A673 (cell line): ENCODE measurements at regions not wholly inside any gene's neighbourhood (a gene's known extent, or its start where the extent isn't known, plus 50 kb on each side); places are given as distances from the start of the nearest gene placed in this dataset.
"Not testable (repeated sequence)": the region's sequence is repeated elsewhere in the genome, so short reads cannot be mapped to it uniquely, and the experiment has no call there.

ENCODE experiments used
- BruUV-seq: library from RNA; stranded (reverse); fragments of 400-500 nt; replicated peaks from 2 replicates; lab custom pipeline; 2021; lab: Mats Ljungman, UMichigan
- CTCF ChIA-PET: fragments of 300-600 bp; sonication (Branson Sonifier 250); formaldehyde crosslinking; loops from one replicate; lab custom pipeline; 2022; ENCODE audit warnings: antibody characterized with exemption; lab: Charles Lee
- POLR2A ChIA-PET: fragments of 300-600 bp; sonication (Branson Sonifier 250); formaldehyde crosslinking; loops from one replicate; lab custom pipeline; 2022; ENCODE audit warnings: antibody characterized with exemption; ENCODE audit not compliant: low non-redundant PET; lab: Charles Lee
- DNase-seq: peaks from one replicate; pipeline ENCODE4 v3.0.0-alpha.2; 2015; ENCODE audit warnings: low spot score
- H3K27ac ChIP-seq: fragments of 200-600 bp; sonication (generic); 2 replicates; pipeline ENCODE4 v1.5.1; 2016; ENCODE audit warnings: mixed run types, low read depth, mild to moderate bottlenecking, mixed read lengths, antibody characterized with exemption, low read length; ENCODE audit not compliant: poor library complexity, severe bottlenecking
- H3K27me3 ChIP-seq: fragments of 200-600 bp; sonication (generic); replicated peaks from 2 replicates; pipeline ENCODE4 v1.6.1; 2017; ENCODE audit warnings: mixed run types, low read depth, mild to moderate bottlenecking, mixed read lengths, antibody characterized with exemption, low read length; ENCODE audit not compliant: insufficient read depth, poor library complexity
- H3K36me3 ChIP-seq: fragments of 200-600 bp; sonication (generic); 2 replicates; pipeline ENCODE4 v1.6.1; 2016; ENCODE audit warnings: mixed run types, mild to moderate bottlenecking, mixed read lengths, antibody characterized with exemption, low read length; ENCODE audit not compliant: insufficient read depth, poor library complexity, severe bottlenecking
- H3K4me1 ChIP-seq: fragments of 200-600 bp; sonication (generic); 2 replicates; pipeline ENCODE4 v1.6.1; 2017; ENCODE audit warnings: mixed run types, mild to moderate bottlenecking, mixed read lengths, antibody characterized with exemption, low read length; ENCODE audit not compliant: insufficient read depth, poor library complexity, severe bottlenecking
- H3K4me3 ChIP-seq: fragments of 200-600 bp; sonication (generic); 2 replicates; pipeline ENCODE4 v1.5.1; 2016; ENCODE audit warnings: low read depth, mixed run types, mild to moderate bottlenecking, mixed read lengths, low read length; ENCODE audit not compliant: poor library complexity, severe bottlenecking
- H3K9me3 ChIP-seq: fragments of 200-600 bp; sonication (generic); 2 replicates; pipeline ENCODE4 v1.6.1; 2016; ENCODE audit warnings: mixed run types, low read depth, mild to moderate bottlenecking, mixed read lengths, antibody characterized with exemption, low read length; ENCODE audit not compliant: poor library complexity, severe bottlenecking
- EZH2 ChIP-seq: fragments of 200-600 bp; sonication (generic); IDR thresholded peaks from 2 replicates; pipeline ENCODE4 v1.6.1; 2017; ENCODE audit warnings: borderline replicate concordance, low read depth, mild to moderate bottlenecking, mixed read lengths, antibody characterized with exemption, low read length; ENCODE audit not compliant: poor library complexity, severe bottlenecking
- intact Hi-C: fragments of 100-400 bp; cut with micrococcal nuclease; formaldehyde crosslinking; loops from one replicate; pipeline ENCODE4 v1.10.0; 2022; ENCODE audit not compliant: unreplicated experiment
- TF ChIP-seq, protein P1 (sequence below): fragments of 300-800, 200-600 bp; sonication (generic); conservative IDR thresholded peaks from 2 replicates; pipeline ENCODE4 v1.5.1; 2017; ENCODE audit warnings: low read depth, mild to moderate bottlenecking, antibody characterized with exemption, low read length, moderate library complexity, mixed read lengths

DNA sequence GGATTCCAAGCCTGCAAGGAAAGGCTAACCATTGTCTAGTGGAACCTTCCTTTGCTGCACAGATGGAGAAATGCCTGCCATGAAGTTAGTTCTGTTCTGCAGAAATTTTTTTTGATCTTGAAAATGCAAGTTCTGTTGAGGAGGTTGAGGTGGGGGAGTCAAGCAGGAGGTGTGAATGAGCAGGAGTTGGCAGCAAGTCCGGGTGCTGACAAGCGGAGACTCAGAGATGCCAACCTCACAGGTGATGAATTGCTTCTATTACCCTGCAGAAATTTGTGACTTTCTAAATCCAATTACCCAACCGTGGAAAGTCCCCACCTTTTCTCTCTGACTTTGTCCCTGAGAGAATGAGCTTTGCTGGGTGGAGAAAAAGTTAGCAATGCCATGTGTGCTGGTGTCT is 350.1 kb downstream of the DHRSX start:
- ChIA-PET CTCF (no interaction called here), POLR2A (no interaction called here)
- Histone ChIP-seq H3K36me3 (no peaks in the 10 kb centered on the region), H3K27ac (no peak overlapping the region), H3K9me3 (peaks cover 4% of the 10 kb centered on the region), H3K4me3 (no peak overlapping the region), H3K4me1 (no peaks in the 10 kb centered on the region), H3K27me3 (no peaks in the 10 kb centered on the region)
- no peak for TF ChIP-seq EZH2
- TF ChIP-seq, protein P1, sequence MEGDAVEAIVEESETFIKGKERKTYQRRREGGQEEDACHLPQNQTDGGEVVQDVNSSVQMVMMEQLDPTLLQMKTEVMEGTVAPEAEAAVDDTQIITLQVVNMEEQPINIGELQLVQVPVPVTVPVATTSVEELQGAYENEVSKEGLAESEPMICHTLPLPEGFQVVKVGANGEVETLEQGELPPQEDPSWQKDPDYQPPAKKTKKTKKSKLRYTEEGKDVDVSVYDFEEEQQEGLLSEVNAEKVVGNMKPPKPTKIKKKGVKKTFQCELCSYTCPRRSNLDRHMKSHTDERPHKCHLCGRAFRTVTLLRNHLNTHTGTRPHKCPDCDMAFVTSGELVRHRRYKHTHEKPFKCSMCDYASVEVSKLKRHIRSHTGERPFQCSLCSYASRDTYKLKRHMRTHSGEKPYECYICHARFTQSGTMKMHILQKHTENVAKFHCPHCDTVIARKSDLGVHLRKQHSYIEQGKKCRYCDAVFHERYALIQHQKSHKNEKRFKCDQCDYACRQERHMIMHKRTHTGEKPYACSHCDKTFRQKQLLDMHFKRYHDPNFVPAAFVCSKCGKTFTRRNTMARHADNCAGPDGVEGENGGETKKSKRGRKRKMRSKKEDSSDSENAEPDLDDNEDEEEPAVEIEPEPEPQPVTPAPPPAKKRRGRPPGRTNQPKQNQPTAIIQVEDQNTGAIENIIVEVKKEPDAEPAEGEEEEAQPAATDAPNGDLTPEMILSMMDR: no peak
- intact Hi-C loops: no loop called here
- DNase-seq: no peak
- no TSS peak for BruUV-seq

DNA sequence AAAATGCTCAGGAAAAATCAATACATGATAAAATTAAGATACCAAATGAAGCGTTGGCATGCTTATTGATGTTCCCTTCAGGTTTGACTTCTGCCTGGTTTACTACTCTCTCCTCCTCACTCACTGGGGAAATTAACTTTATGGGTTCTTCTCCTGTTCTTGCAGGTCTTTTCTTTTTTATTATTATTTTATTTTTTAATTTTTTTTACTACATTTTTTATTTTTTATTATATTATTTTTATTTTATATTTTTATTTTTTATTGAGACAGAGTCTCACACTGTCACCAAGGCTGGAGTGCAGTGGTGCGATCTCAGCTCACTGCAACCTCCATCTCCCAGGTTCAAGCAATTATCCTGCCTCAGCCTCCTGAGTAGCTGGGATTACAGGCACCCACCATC is 350.8 kb downstream of the DHRSX start:
- CTCF ChIA-PET, H3K4me1 ChIP-seq, H3K9me3 ChIP-seq, H3K4me3 ChIP-seq, H3K27me3 ChIP-seq, BruUV-seq, H3K27ac ChIP-seq, H3K36me3 ChIP-seq, POLR2A ChIA-PET, intact Hi-C loops, DNase-seq: not testable (repeated sequence)

DNA sequence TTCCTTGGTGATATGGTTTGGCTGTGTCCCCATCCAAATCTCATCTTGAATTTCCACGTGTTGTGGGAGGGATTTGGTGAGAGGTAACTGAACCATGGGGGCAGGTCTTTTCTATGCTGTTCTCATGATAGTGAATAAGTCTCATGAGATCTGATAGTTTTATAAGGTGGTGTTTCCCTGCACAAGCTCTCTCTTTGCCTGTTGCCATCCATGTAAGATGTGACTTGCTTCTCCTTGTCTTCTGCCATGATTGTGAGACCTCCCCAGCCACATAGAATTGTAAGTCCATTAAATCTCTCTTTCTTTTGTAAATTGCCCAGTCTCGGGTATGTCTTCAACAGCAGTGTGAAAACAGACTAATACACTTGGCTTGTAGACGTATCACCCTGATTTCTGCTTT is 351.7 kb downstream of the DHRSX start:
- H3K4me1 ChIP-seq, BruUV-seq, H3K27ac ChIP-seq, DNase-seq, H3K36me3 ChIP-seq, H3K4me3 ChIP-seq, H3K27me3 ChIP-seq, POLR2A ChIA-PET, CTCF ChIA-PET, H3K9me3 ChIP-seq, intact Hi-C loops: not testable (repeated sequence)

DNA sequence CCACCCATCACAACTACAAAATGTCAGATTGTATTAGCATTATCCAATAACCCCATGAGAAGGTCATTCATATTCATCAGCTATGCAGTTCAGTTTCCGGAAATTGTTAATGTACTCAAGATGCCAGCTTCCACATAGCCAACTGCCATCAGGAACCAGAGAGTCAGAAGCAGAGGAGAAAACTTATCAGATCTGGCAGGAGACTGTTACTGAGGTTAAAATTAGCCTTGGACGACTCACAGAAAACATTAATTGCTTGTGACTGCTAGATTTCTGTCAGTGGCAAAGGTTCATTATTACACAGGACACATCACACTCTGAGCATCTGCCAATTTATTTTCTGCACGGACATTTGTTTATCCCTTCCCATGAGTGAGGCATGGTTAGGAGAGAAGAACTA is 352.8 kb downstream of the DHRSX start:
- BruUV-seq: no TSS peak
- no peak overlapping the region for H3K27ac ChIP-seq
- H3K9me3 ChIP-seq: peaks cover 4% of the 10 kb centered on the region
- H3K36me3 ChIP-seq: no peaks in the 10 kb centered on the region
- intact Hi-C loops: no loop called here
- H3K4me3 ChIP-seq: no peak overlapping the region
- ChIA-PET POLR2A (no interaction called here), CTCF (no interaction called here)
- DNase-seq: peak; percentile 45
- no peak for TF ChIP-seq EZH2
- TF ChIP-seq, protein P1: no peak
- H3K27me3 ChIP-seq: no peaks in the 10 kb centered on the region
- no peaks in the 10 kb centered on the region for H3K4me1 ChIP-seq
